HL-60 (cell line): ENCODE measurements at regions not wholly inside any gene's neighbourhood (a gene's known extent, or its start where the extent isn't known, plus 50 kb on each side); places are given as distances from the start of the nearest gene placed in this dataset.

Experiments used
- DNase-seq, 2 experiments: peaks; one replicate each; pipeline ENCODE4 v3.0.0-alpha.2; 2010 to 2020; ENCODE audit warnings: low read depth in 1 of 2, low spot score in 1 of 2
- H3K27ac ChIP-seq: fragments of 250-450 bp; sonication (Bioruptor Pico); replicated peaks from 2 replicates; pipeline ENCODE4 v1.5.1; 2020; ENCODE audit warnings: mild to moderate bottlenecking, moderate library complexity
- H3K27me3 ChIP-seq: fragments of 250-450 bp; sonication (Bioruptor Pico); 2 replicates; pipeline ENCODE4 v1.5.1; 2021; ENCODE audit warnings: mild to moderate bottlenecking, moderate library complexity; ENCODE audit not compliant: insufficient read depth, poor library complexity, severe bottlenecking
- H3K4me3 ChIP-seq: replicated peaks from 2 replicates; pipeline ENCODE4 v1.5.1; 2011; ENCODE audit warnings: mild to moderate bottlenecking, control low read depth, low read length; ENCODE audit not compliant: insufficient read depth
- GABPA ChIP-seq: IDR thresholded peaks from 2 replicates; pipeline ENCODE4 v1.6.1; 2012; ENCODE audit warnings: low read depth
- POLR2AphosphoS5 ChIP-seq: IDR thresholded peaks from 2 replicates; pipeline ENCODE4 v1.6.1; 2012; ENCODE audit warnings: low read depth
- SPI1 ChIP-seq: IDR thresholded peaks from 2 replicates; pipeline ENCODE4 v1.6.1; 2012; ENCODE audit warnings: low read depth, mild to moderate bottlenecking, borderline replicate concordance
- TF ChIP-seq, protein P1 (sequence below): IDR thresholded peaks from 2 replicates; pipeline ENCODE4 v1.6.1; 2012; ENCODE audit warnings: low read depth; ENCODE audit not compliant: insufficient replicate concordance
- TF ChIP-seq, protein P2 (sequence below): IDR thresholded peaks from one replicate; pipeline ENCODE4 v1.5.1; 2011; ENCODE audit warnings: low read length, control low read depth, inconsistent platforms; ENCODE audit not compliant: insufficient read depth

DNA sequence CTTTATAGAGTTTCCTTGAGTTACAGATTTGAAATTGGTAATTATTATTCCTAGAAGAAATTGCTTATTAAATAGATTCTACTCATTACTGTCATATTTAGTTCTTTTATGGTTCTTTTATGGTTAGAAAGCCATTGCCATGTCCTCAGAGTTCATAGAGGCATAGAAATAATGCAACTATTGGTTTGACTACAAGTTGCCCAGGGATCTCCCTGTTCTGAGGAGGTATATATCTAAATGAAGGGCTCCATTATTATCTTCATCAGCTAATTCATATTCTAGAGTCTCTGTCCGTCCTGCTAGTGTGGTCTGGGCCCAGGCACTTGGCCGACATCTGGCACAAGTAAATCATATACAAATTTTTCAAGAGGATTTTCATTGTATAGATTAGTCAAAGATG is 535.7 kb downstream of the PPP4R3C start:
- H3K27me3 ChIP-seq, result no peaks in the 10 kb centered on the region
- no peak for DNase-seq

DNA sequence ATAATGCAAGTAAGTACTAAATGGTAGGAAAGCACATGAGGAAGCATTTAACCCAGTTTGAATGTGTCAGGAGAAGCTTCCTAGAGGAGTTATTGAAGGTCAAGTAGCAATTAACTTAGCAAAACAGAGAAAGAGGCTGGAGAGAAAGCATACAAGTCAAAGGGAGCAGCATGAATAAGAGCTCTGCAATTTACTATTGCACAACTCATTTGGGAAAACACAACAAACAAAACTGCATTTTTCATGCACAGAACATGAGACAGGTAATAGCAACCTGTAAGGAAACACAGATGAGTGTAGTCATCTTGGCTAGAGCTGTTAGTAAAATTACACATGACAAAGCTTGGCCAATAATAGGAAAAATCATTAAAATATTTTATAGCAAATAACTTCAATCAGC is 538.1 kb downstream of the PPP4R3C start:
- DNase-seq, result no peak
- TF ChIP-seq, protein P1, sequence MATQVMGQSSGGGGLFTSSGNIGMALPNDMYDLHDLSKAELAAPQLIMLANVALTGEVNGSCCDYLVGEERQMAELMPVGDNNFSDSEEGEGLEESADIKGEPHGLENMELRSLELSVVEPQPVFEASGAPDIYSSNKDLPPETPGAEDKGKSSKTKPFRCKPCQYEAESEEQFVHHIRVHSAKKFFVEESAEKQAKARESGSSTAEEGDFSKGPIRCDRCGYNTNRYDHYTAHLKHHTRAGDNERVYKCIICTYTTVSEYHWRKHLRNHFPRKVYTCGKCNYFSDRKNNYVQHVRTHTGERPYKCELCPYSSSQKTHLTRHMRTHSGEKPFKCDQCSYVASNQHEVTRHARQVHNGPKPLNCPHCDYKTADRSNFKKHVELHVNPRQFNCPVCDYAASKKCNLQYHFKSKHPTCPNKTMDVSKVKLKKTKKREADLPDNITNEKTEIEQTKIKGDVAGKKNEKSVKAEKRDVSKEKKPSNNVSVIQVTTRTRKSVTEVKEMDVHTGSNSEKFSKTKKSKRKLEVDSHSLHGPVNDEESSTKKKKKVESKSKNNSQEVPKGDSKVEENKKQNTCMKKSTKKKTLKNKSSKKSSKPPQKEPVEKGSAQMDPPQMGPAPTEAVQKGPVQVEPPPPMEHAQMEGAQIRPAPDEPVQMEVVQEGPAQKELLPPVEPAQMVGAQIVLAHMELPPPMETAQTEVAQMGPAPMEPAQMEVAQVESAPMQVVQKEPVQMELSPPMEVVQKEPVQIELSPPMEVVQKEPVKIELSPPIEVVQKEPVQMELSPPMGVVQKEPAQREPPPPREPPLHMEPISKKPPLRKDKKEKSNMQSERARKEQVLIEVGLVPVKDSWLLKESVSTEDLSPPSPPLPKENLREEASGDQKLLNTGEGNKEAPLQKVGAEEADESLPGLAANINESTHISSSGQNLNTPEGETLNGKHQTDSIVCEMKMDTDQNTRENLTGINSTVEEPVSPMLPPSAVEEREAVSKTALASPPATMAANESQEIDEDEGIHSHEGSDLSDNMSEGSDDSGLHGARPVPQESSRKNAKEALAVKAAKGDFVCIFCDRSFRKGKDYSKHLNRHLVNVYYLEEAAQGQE, result no peak
- TF ChIP-seq POLR2AphosphoS5 (no peak), GABPA (no peak), SPI1 (no peak)
- TF ChIP-seq, protein P2, sequence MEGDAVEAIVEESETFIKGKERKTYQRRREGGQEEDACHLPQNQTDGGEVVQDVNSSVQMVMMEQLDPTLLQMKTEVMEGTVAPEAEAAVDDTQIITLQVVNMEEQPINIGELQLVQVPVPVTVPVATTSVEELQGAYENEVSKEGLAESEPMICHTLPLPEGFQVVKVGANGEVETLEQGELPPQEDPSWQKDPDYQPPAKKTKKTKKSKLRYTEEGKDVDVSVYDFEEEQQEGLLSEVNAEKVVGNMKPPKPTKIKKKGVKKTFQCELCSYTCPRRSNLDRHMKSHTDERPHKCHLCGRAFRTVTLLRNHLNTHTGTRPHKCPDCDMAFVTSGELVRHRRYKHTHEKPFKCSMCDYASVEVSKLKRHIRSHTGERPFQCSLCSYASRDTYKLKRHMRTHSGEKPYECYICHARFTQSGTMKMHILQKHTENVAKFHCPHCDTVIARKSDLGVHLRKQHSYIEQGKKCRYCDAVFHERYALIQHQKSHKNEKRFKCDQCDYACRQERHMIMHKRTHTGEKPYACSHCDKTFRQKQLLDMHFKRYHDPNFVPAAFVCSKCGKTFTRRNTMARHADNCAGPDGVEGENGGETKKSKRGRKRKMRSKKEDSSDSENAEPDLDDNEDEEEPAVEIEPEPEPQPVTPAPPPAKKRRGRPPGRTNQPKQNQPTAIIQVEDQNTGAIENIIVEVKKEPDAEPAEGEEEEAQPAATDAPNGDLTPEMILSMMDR, result no peak
- no peaks in the 10 kb centered on the region for H3K27me3 ChIP-seq
- no peak overlapping the region for H3K27ac ChIP-seq
- H3K4me3 ChIP-seq, result no peak overlapping the region

More for the DNA sequence above, 535.7 kb downstream of the PPP4R3C start:
- no peak for TF ChIP-seq POLR2AphosphoS5
- TF ChIP-seq GABPA, result no peak
- TF ChIP-seq, protein P1, result no peak
- TF ChIP-seq, protein P2, result no peak
- TF ChIP-seq SPI1, result no peak
- H3K4me3 ChIP-seq, result no peak overlapping the region
- no peak overlapping the region for H3K27ac ChIP-seq

DNA sequence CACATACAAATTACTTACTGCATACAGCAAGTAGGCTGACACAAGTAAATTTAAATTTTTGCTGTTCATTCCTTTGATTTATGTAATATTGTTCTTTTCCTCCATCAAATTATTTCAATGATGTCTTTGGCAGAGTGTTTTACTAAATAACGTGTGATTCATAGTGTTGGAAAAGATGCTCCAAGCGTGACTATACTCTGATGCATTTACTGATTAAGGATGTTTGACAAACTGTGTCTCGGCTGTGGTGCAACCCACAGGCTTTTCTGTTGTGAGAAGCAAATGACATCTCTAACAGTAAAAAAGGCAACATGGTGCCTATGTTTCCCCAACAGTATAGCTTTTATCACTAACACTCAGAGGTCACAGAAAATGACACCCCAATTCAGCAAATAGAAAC is 540.9 kb downstream of the PPP4R3C start:
- TF ChIP-seq, protein P1, result no peak
- TF ChIP-seq SPI1, result no peak
- TF ChIP-seq GABPA, result no peak
- TF ChIP-seq POLR2AphosphoS5, result no peak
- TF ChIP-seq, protein P2, result no peak
- no peak overlapping the region for H3K27ac ChIP-seq
- DNase-seq, result no peak
- no peaks in the 10 kb centered on the region for H3K27me3 ChIP-seq
- no peak overlapping the region for H3K4me3 ChIP-seq
